Panc1 (cell line): ENCODE measurements at regions not wholly inside any gene's neighbourhood (a gene's known extent, or its start where the extent isn't known, plus 50 kb on each side); places are given as distances from the start of the nearest gene placed in this dataset.

Source experiments
- CTCF ChIP-seq: fragments of 450-650 bp; IDR thresholded peaks from 2 replicates; pipeline ENCODE4 v1.5.1; 2017; ENCODE audit warnings: mild to moderate bottlenecking
- POLR2AphosphoS5 ChIP-seq: IDR thresholded peaks from 2 replicates; pipeline ENCODE4 v1.6.1; 2012; ENCODE audit warnings: mild to moderate bottlenecking, low read depth, low read length, moderate library complexity

DNA sequence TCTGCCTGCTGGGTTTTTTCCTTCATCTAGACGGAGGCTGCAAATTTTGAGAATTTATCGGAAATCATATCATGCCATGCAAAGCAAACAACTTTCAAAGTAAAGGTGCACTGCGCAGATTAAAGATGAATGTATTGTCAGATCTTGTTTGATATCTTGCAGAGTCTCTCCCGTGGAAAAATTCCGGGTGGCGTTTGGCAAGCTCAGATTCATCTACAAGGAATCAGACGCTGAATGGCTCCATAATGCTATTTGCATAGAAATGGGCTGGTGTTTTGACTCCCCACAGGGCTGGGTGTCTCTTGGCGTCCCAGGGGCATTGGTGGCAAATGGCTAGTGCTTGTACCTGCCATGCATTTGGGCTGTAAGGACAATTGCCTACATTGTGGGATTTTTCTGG is 274.0 kb downstream of the VRK1 start:
- TF ChIP-seq CTCF (no peak), POLR2AphosphoS5 (no peak)
